ENCODE measurements at regions not wholly inside any gene's neighbourhood (a gene's known extent, or its start where the extent isn't known, plus 50 kb on each side); places are given as distances from the start of the nearest gene placed in this dataset.

DNA sequence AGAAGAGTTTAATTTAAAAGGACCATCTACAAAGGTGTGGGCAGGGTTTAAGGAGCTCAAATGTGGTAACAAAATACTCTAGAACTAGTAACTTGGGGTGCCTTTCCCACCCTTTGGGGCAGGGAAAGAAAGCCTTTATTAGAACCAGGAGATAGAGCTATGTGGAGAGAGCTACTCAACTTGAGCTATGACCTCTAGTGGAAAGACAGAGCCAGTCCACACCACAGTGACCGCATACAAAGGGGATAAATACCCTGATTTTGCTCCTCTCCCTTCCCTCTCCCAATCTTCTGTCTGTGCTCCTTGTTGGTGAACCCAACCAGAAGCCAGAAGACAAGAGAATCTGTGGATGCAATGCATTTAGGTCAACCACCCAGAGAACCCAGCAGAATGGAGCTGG is 54.4 kb upstream of the JAK1 start:
- Histone ChIP-seq H3K27ac (ENCODE audit: low read depth, low read length) (no peak overlapping the region), H3K23me2 (ENCODE audit: low read depth, low read length) (peaks cover 1% of the 10 kb centered on the region; the same call in 1 of the 2 replicates), H3K79me1 (ENCODE audit: low read depth, low read length) (no peaks in the 10 kb centered on the region), H3K14ac (ENCODE audit: insufficient read length) (no peak overlapping the region), H3K4ac (replicated peaks; ENCODE audit: insufficient read length, low read depth, low read length) (no peak overlapping the region), H3K9ac (replicated peaks in 1 of 4; ENCODE audit: extremely low read depth in 1 of 4, low read depth in 3 of 4, low read length in 3 of 4) (no peak overlapping the region), H3K27me3 (replicated peaks in 1 of 4; ENCODE audit: control insufficient read depth in 3 of 4, extremely low read depth in 1 of 4, insufficient read depth in 3 of 4, low read length in 3 of 4) (no peaks in the 10 kb centered on the region), H2BK20ac (ENCODE audit: low read length) (no peak overlapping the region), H3K18ac (ENCODE audit: extremely low read depth, low read length) (no peak overlapping the region), H3K36me3 (ENCODE audit: control insufficient read depth in 2 of 4, insufficient read depth in 4 of 4, low read length in 3 of 4) (no peaks in the 10 kb centered on the region), H2BK12ac (ENCODE audit: low read depth, low read length) (no peak overlapping the region), H3K4me2 (ENCODE audit: insufficient read depth in 1 of 2, low read depth in 2 of 2, low read length in 2 of 2) (no peak overlapping the region), H3K23ac (ENCODE audit: insufficient read length) (no peak overlapping the region), H3K4me1 (replicated peaks in 1 of 4; ENCODE audit: control insufficient read depth in 3 of 4, insufficient read depth in 4 of 4, low read length in 3 of 4) (no peaks in the 10 kb centered on the region), H3K56ac (replicated peaks; ENCODE audit: insufficient read length, low read depth, low read length) (no peak overlapping the region), H2BK15ac (ENCODE audit: low read length) (no peak overlapping the region), H4K91ac (replicated peaks; ENCODE audit: insufficient read length, low read length) (no peak overlapping the region), H4K20me1 (replicated peaks in 1 of 2; ENCODE audit: control insufficient read depth in 1 of 2, insufficient read depth in 2 of 2, low read length in 2 of 2) (no peaks in the 10 kb centered on the region), H2AFZ (ENCODE audit: low read length) (no peak overlapping the region), H3K4me3 (ENCODE audit: extremely low read depth in 1 of 4, insufficient read depth in 2 of 4, low read depth in 3 of 4, low read length in 4 of 4) (no peak overlapping the region), H2BK120ac (replicated peaks; ENCODE audit: low read depth, low read length) (no peak overlapping the region), H3K79me2 (ENCODE audit: control insufficient read depth in 1 of 2, insufficient read depth in 2 of 2, low read length in 2 of 2) (no peaks in the 10 kb centered on the region), H4K8ac (ENCODE audit: extremely low read depth, insufficient read depth, low read length) (no peak overlapping the region), H2AK5ac (ENCODE audit: low read depth, low read length) (no peak overlapping the region), H4K5ac (ENCODE audit: insufficient read length, low read depth, low read length) (no peak overlapping the region), H3K9me3 (ENCODE audit: insufficient read depth in 2 of 2, low read depth in 1 of 2, low read length in 1 of 2) (no peaks in the 10 kb centered on the region; a peak in 1 of 4 replicates), H2BK5ac (ENCODE audit: low read depth, low read length) (no peak overlapping the region)
- TF ChIP-seq JUND (IDR thresholded peaks at IDR 0.05; ENCODE audit: low read length) (0 out of 2 replicates have a peak, but pooled peaks have one; percentile 10), RAD21 (IDR thresholded peaks at IDR 0.05 in 1 of 2, conservative IDR thresholded peaks at IDR 0.05 in 1 of 2; ENCODE audit: low read depth in 2 of 2, low read length in 2 of 2) (peak; percentile 51 to 65; a peak in 3 of 4 replicates), BRCA1 (IDR thresholded peaks at IDR 0.05; ENCODE audit: low read depth, low read length) (no peak), EGR1 (IDR thresholded peaks at IDR 0.05; ENCODE audit: borderline replicate concordance, low read depth, low read length) (no peak), HDAC2 (IDR thresholded peaks at IDR 0.05; ENCODE audit: borderline replicate concordance in 1 of 2, low read depth in 2 of 2, low read length in 2 of 2) (no peak), CTCF (IDR thresholded peaks at IDR 0.05; ENCODE audit: control extremely low read depth in 1 of 3, insufficient read depth in 1 of 3, low read depth in 1 of 3, low read length in 3 of 3) (peak in 2 of 3 experiments; percentile 46 to 68; a peak in 3 of 4 replicates)
- ChIA-PET CTCF (ENCODE audit: partially characterized antibody) (interaction anchor here (0.6 to 2.6 kb wide), 26 partner anchors 11 to 1706 kb away, joined by 3 to 26 read pairs (median 4); no protein-coding TSS in a partner anchor), POLR2A (ENCODE audit: partially characterized antibody) (interaction anchor here (1.1 to 1.5 kb wide), 3 partner anchors 9 to 37 kb away, joined by 3 read pairs; no protein-coding TSS in a partner anchor)
- WGBS, 2 experiments (ENCODE audit: extremely low coverage in 1 of 2, insufficient coverage in 1 of 2, insufficient read length in 1 of 2, insufficient replicate concordance in 2 of 2, low coverage in 1 of 2, low lambda C conversion rate in 2 of 2, missing lambda C conversion rate in 1 of 2), result 71% methylated on average over 1 of the region's 1 CpG; no CpG with 5 or more reads in 1 of the 2 experiments
- peak; percentile 91 for FAIRE-seq
- DNase-seq (ENCODE audit: low read depth in 1 of 2, low spot score in 2 of 2), result no peak

Measured in H1 (cell line).